ENCODE measurements at regions not wholly inside any gene's neighbourhood (a gene's known extent, or its start where the extent isn't known, plus 50 kb on each side); places are given as distances from the start of the nearest gene placed in this dataset.

DNA sequence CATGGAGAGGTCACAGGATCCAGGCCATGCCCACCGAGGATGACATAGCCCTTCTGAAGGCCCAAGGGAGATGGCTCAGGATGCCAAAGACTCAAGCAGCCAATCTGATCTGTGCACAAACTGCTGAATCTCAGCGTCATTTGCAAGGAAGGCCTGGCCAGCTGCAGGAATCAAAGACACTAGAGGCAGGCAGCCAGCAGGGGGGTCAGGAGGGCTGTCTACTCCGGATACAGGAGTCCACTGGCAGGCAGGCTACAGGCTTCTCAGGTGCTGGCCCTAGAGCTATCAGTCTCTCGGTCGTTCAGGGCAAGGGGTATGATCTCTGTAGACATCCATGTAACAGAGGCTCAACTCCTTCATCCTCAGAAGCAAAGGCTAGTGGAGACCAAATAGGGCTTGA is 1735.3 kb downstream of the TP53TG3F start:
- H3K79me2 ChIP-seq (ENCODE audit: control insufficient read depth, low read length), result no peaks in the 10 kb centered on the region
- H3K27ac ChIP-seq (ENCODE audit: low read depth, low read length), result no peak overlapping the region
- TF ChIP-seq, protein P1, sequence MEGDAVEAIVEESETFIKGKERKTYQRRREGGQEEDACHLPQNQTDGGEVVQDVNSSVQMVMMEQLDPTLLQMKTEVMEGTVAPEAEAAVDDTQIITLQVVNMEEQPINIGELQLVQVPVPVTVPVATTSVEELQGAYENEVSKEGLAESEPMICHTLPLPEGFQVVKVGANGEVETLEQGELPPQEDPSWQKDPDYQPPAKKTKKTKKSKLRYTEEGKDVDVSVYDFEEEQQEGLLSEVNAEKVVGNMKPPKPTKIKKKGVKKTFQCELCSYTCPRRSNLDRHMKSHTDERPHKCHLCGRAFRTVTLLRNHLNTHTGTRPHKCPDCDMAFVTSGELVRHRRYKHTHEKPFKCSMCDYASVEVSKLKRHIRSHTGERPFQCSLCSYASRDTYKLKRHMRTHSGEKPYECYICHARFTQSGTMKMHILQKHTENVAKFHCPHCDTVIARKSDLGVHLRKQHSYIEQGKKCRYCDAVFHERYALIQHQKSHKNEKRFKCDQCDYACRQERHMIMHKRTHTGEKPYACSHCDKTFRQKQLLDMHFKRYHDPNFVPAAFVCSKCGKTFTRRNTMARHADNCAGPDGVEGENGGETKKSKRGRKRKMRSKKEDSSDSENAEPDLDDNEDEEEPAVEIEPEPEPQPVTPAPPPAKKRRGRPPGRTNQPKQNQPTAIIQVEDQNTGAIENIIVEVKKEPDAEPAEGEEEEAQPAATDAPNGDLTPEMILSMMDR (IDR thresholded peaks at IDR 0.05; ENCODE audit: low read depth, low read length, poor library complexity, severe bottlenecking), result no peak
- TF ChIP-seq EZH2phosphoT487 (IDR thresholded peaks at IDR 0.05; ENCODE audit: borderline replicate concordance, low read length), result no peak
- H3K4me1 ChIP-seq (ENCODE audit: control insufficient read depth, low read length), result no peaks in the 10 kb centered on the region
- H3F3A ChIP-seq (ENCODE audit: control insufficient read depth, insufficient read depth), result no peaks in the 10 kb centered on the region
- H3K27me3 ChIP-seq (ENCODE audit: control insufficient read depth, low read length), result no peaks in the 10 kb centered on the region
- H3K9me2 ChIP-seq (replicated peaks; ENCODE audit: control insufficient read depth, low read length), result no peaks in the 10 kb centered on the region
- H3K9me3 ChIP-seq (ENCODE audit: control insufficient read depth, insufficient read depth, low read length), result peaks cover 14% of the 10 kb centered on the region; the same call in 1 of the 2 replicates
- no peaks in the 10 kb centered on the region for H3K36me3 ChIP-seq (ENCODE audit: control insufficient read depth, low read length)
- no peak overlapping the region for H3K4me2 ChIP-seq (ENCODE audit: low read length)
- no peaks in the 10 kb centered on the region for H4K20me1 ChIP-seq (ENCODE audit: control insufficient read depth, insufficient read depth, low read depth, low read length)
- H3K4me3 ChIP-seq (ENCODE audit: low read length), result no peak overlapping the region

DNA sequence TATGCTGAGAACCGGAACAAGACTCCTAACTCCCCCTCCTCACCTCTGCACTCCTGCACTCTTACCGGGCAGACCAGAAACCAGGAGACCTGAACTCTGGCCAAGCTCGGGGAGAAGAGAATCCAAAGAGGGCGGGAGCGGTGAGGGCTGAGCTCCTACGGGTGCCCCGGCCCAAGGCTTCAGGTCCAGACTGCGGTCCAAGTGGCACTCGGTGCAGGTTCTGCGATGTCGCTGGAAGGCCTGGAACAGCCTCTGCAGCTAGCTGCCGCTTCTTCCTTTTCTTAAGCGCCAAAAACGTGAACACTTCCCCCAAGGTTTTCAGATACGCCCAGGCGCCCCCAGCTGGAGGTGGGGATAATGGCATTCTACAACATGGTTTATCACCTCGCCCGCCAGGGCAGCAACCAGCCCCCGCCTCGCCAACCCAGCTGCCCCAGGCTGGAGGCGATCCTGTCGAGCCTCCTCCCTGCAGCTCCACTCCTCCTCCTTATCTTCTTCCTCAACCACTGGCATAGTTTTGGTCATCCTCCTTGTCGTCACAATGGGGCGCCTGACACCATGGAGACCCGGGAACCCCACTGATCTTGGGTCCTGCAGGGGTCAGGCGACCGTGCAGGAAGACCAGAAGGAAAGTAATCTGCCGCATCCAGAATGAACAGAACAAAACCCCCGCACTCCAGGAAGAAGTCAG is 1735.9 kb downstream of the TP53TG3F start:
- peaks cover 14% of the 10 kb centered on the region; the same call in 1 of the 2 replicates for H3K9me3 ChIP-seq (ENCODE audit: control insufficient read depth, insufficient read depth, low read length)
- H3K27ac ChIP-seq (ENCODE audit: low read depth, low read length), result no peak overlapping the region
- no peaks in the 10 kb centered on the region for H3K27me3 ChIP-seq (ENCODE audit: control insufficient read depth, low read length)
- H4K20me1 ChIP-seq (ENCODE audit: control insufficient read depth, insufficient read depth, low read depth, low read length), result no peaks in the 10 kb centered on the region
- TF ChIP-seq, protein P1 (IDR thresholded peaks at IDR 0.05; ENCODE audit: low read depth, low read length, poor library complexity, severe bottlenecking), result no peak
- no peak for TF ChIP-seq EZH2phosphoT487 (IDR thresholded peaks at IDR 0.05; ENCODE audit: borderline replicate concordance, low read length)
- H3K9me2 ChIP-seq (replicated peaks; ENCODE audit: control insufficient read depth, low read length), result no peaks in the 10 kb centered on the region
- H3K79me2 ChIP-seq (ENCODE audit: control insufficient read depth, low read length), result no peaks in the 10 kb centered on the region
- H3K4me3 ChIP-seq (ENCODE audit: low read length), result no peak overlapping the region
- no peak overlapping the region for H3K4me2 ChIP-seq (ENCODE audit: low read length)
- H3F3A ChIP-seq (ENCODE audit: control insufficient read depth, insufficient read depth), result no peaks in the 10 kb centered on the region
- H3K4me1 ChIP-seq (ENCODE audit: control insufficient read depth, low read length), result no peaks in the 10 kb centered on the region
- H3K36me3 ChIP-seq (ENCODE audit: control insufficient read depth, low read length), result no peaks in the 10 kb centered on the region

DNA sequence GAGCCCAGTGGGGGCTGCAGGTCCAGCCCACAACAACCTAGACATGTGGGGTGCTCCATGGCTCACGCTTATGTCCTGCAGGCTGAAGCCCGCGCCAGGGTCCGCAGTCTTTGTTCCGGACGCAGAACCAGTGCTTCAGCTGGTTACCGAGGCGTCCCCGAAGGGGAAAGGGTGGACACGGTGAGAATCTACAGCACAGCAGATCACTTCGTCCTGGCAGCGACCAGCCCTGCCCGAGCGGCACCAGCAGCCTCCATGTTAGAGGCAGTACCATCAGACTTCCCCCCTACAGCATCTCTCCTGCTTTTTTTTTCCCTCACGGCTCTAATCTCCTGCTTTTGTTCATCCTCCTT is 1736.4 kb downstream of the TP53TG3F start:
- Histone ChIP-seq H3K9me3 (ENCODE audit: control insufficient read depth, insufficient read depth, low read length) (peaks cover 14% of the 10 kb centered on the region; the same call in 1 of the 2 replicates), H3K4me1 (ENCODE audit: control insufficient read depth, low read length) (no peaks in the 10 kb centered on the region), H3K27me3 (ENCODE audit: control insufficient read depth, low read length) (no peaks in the 10 kb centered on the region), H3K4me3 (ENCODE audit: low read length) (no peak overlapping the region), H3K79me2 (ENCODE audit: control insufficient read depth, low read length) (no peaks in the 10 kb centered on the region), H3K36me3 (ENCODE audit: control insufficient read depth, low read length) (no peaks in the 10 kb centered on the region), H3K27ac (ENCODE audit: low read depth, low read length) (no peak overlapping the region), H3K4me2 (ENCODE audit: low read length) (no peak overlapping the region), H3F3A (ENCODE audit: control insufficient read depth, insufficient read depth) (no peaks in the 10 kb centered on the region), H4K20me1 (ENCODE audit: control insufficient read depth, insufficient read depth, low read depth, low read length) (no peaks in the 10 kb centered on the region), H3K9me2 (replicated peaks; ENCODE audit: control insufficient read depth, low read length) (no peaks in the 10 kb centered on the region)
- TF ChIP-seq, protein P1 (IDR thresholded peaks at IDR 0.05; ENCODE audit: low read depth, low read length, poor library complexity, severe bottlenecking), result no peak
- TF ChIP-seq EZH2phosphoT487 (IDR thresholded peaks at IDR 0.05; ENCODE audit: borderline replicate concordance, low read length), result no peak

Measured in DOHH2 (cell line).